RWPE2 (cell line): ENCODE measurements at regions not wholly inside any gene's neighbourhood (a gene's known extent, or its start where the extent isn't known, plus 50 kb on each side); places are given as distances from the start of the nearest gene placed in this dataset.

ENCODE experiments used
- ATAC-seq: fragments of 200-7000 bp; cut with Tn5 transposase; 3 replicates; pipeline ENCODE4 v1.9.1; 2021; ENCODE audit warnings: low read depth
- DNase-seq: peaks from one replicate; pipeline ENCODE4 v3.0.0-alpha.2; 2020; ENCODE audit warnings: low spot score
- H3K27ac ChIP-seq: fragments of 450-650 bp; 2 replicates; pipeline ENCODE4 v1.5.1; 2017; ENCODE audit warnings: mild to moderate bottlenecking; ENCODE audit not compliant: poor library complexity, severe bottlenecking
- H3K27me3 ChIP-seq: fragments of 250-450 bp; sonication (Bioruptor Pico); 2 replicates; pipeline ENCODE4 v1.5.1; 2021; ENCODE audit warnings: mild to moderate bottlenecking, moderate library complexity; ENCODE audit not compliant: insufficient read depth, poor library complexity, severe bottlenecking
- H3K36me3 ChIP-seq: fragments of 250-450 bp; sonication (Bioruptor Pico); 2 replicates; pipeline ENCODE4 v1.5.1; 2020; ENCODE audit warnings: low read depth, mild to moderate bottlenecking, moderate library complexity
- H3K4me1 ChIP-seq: fragments of 250-450 bp; sonication (Bioruptor Pico); 2 replicates; pipeline ENCODE4 v1.5.1; 2021; ENCODE audit warnings: mild to moderate bottlenecking, moderate library complexity; ENCODE audit not compliant: insufficient read depth, poor library complexity, severe bottlenecking
- H3K4me3 ChIP-seq: fragments of 250-450 bp; sonication (Bioruptor Pico); 2 replicates; pipeline ENCODE4 v1.5.1; 2021; ENCODE audit warnings: mild to moderate bottlenecking, moderate library complexity; ENCODE audit not compliant: severe bottlenecking
- H3K9me3 ChIP-seq: fragments of 250-450 bp; sonication (Bioruptor Pico); 2 replicates; pipeline ENCODE4 v1.5.1; 2021; ENCODE audit warnings: mild to moderate bottlenecking, moderate library complexity; ENCODE audit not compliant: severe bottlenecking
- TF ChIP-seq, protein P1 (sequence below): fragments of 450-650 bp; IDR thresholded peaks from one replicate; pipeline ENCODE4 v1.5.1; 2017; ENCODE audit warnings: mild to moderate bottlenecking, moderate library complexity; ENCODE audit not compliant: poor library complexity, severe bottlenecking

DNA sequence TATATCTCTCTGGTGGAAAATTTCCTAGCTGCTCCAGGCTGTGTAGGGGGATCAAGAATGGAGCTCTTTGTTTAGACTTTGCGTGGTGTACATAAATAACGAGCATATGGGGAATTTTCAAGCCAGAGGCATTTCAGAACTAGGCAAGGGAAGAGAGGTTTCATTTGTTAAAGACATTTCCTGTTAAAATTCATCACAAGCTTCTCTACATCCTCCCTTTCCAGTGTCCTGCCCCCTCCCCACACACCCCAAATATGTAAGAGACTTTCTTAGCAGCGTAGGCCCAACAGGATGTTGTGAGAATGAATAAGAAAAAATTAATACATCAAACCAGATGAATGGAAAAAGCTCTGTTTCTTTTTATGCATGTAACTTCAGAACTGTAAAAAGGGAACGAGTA, 150.3 kb downstream of the GPBP1 start:
- Histone ChIP-seq H3K4me1 (peaks cover 12% of the 10 kb centered on the region), H3K9me3 (no peaks in the 10 kb centered on the region), H3K36me3 (no peaks in the 10 kb centered on the region), H3K4me3 (no peak overlapping the region), H3K27ac (no peak overlapping the region), H3K27me3 (no peaks in the 10 kb centered on the region)
- TF ChIP-seq, protein P1, sequence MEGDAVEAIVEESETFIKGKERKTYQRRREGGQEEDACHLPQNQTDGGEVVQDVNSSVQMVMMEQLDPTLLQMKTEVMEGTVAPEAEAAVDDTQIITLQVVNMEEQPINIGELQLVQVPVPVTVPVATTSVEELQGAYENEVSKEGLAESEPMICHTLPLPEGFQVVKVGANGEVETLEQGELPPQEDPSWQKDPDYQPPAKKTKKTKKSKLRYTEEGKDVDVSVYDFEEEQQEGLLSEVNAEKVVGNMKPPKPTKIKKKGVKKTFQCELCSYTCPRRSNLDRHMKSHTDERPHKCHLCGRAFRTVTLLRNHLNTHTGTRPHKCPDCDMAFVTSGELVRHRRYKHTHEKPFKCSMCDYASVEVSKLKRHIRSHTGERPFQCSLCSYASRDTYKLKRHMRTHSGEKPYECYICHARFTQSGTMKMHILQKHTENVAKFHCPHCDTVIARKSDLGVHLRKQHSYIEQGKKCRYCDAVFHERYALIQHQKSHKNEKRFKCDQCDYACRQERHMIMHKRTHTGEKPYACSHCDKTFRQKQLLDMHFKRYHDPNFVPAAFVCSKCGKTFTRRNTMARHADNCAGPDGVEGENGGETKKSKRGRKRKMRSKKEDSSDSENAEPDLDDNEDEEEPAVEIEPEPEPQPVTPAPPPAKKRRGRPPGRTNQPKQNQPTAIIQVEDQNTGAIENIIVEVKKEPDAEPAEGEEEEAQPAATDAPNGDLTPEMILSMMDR: no peak
- no peak for ATAC-seq
- DNase-seq: no peak

DNA sequence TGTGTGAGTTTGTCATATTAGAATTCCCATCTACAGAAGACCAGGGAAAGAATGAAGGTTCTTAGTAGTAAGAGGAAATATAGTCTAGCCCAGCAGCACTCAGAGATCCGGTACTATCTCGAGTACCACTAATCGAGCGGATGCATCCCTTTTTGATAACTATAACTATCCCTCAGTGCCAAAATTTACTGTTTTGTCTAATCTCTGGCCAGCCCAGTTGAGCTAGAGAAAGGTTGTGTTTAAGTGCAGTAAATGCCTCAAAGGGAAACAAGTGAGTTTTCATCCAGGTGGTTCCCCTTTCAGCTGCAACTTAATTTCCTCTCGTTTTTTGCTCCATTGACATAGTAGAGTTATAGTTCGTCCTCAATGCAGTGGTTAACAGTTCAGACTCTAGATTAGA, 146.7 kb downstream of the GPBP1 start:
- no peaks in the 10 kb centered on the region for H3K36me3 ChIP-seq
- DNase-seq (no peak), ATAC-seq (no peak)
- no peak overlapping the region for H3K4me3 ChIP-seq
- no peaks in the 10 kb centered on the region for H3K27me3 ChIP-seq
- peaks cover 6% of the 10 kb centered on the region for H3K4me1 ChIP-seq
- H3K9me3 ChIP-seq: no peaks in the 10 kb centered on the region
- TF ChIP-seq, protein P1: no peak
- H3K27ac ChIP-seq: no peak overlapping the region

DNA sequence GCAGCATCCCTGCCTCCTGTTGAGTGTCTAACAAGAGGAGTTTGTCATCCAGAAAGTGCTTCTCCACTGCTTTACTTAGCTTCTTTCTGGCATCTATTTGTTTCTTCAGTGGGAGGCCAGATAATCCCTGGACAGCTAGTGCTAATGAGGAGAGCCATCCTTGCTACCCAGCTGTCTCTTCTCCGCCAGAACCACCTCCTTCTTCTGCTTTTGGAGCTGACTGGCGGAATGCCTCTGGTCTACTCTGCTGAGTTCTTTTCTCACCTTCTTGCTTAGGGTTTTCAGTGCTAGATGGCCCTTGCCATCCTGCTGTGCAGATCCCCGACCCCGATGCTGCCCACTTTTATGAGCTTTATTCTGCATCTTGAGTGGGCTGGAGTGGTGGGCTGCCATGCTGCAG, 145.8 kb downstream of the GPBP1 start:
- no peak overlapping the region for H3K27ac ChIP-seq
- TF ChIP-seq, protein P1: no peak
- ATAC-seq: no peak

DNA sequence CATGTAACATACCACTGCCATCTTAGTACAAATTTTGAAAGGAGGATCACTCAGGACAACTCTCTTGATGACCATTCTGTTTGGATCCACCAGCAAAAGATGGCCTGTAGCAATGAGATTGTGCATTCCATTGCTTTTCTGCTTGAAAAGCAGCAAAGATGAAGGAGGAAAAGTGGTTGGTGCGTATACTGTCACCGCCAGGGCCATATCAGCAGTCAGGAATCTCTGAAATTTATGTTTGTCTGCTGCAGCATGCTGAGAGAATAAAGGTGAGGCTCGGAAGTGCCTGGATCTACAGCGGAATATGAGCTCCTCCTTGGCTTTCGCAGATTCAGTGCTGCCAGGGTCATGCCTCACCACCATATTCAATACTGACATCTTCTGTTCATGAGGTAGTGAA, 144.4 kb downstream of the GPBP1 start:
- no peaks in the 10 kb centered on the region for H3K9me3 ChIP-seq
- TF ChIP-seq, protein P1: no peak
- no peak for ATAC-seq
- no peak overlapping the region for H3K27ac ChIP-seq
- peaks cover 6% of the 10 kb centered on the region for H3K4me1 ChIP-seq
- H3K36me3 ChIP-seq: no peaks in the 10 kb centered on the region
- no peak overlapping the region for H3K4me3 ChIP-seq
- no peaks in the 10 kb centered on the region for H3K27me3 ChIP-seq
- no peak for DNase-seq

More for the DNA sequence above, 145.8 kb downstream of the GPBP1 start:
- Histone ChIP-seq H3K36me3 (no peaks in the 10 kb centered on the region), H3K4me3 (no peak overlapping the region), H3K4me1 (peaks cover 6% of the 10 kb centered on the region), H3K9me3 (no peaks in the 10 kb centered on the region), H3K27me3 (no peaks in the 10 kb centered on the region)
- no peak for DNase-seq

DNA sequence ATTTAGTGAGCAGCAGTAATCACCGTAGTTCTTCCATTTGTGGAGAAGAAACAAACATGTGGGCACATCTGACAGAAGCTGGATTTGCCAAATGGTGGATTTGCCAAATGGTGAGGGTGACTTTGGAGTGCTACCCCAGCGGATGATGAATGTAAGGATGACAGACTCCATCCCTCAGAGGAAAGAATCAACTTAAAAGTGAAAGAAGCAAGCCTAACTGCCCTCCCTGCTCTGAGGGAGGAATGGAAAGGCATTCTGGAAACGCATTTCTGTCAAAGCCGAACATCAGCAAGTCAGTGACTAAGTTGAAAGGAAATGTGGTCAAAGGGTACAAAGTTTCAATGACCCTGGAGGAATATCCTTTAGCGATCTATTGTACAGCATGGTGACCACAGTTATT, 143.5 kb downstream of the GPBP1 start:
- H3K4me1 ChIP-seq: peaks cover 6% of the 10 kb centered on the region
- no peaks in the 10 kb centered on the region for H3K9me3 ChIP-seq
- H3K27me3 ChIP-seq: no peaks in the 10 kb centered on the region
- TF ChIP-seq, protein P1: no peak
- DNase-seq (no peak), ATAC-seq (no peak)
- no peaks in the 10 kb centered on the region for H3K36me3 ChIP-seq
- no peak overlapping the region for H3K27ac ChIP-seq
- H3K4me3 ChIP-seq: no peak overlapping the region
